ENCODE measurements at regions not wholly inside any gene's neighbourhood (a gene's known extent, or its start where the extent isn't known, plus 50 kb on each side); places are given as distances from the start of the nearest gene placed in this dataset.
"Not testable (repeated sequence)": the region's sequence is repeated elsewhere in the genome, so short reads cannot be mapped to it uniquely, and the experiment has no call there.

DNA sequence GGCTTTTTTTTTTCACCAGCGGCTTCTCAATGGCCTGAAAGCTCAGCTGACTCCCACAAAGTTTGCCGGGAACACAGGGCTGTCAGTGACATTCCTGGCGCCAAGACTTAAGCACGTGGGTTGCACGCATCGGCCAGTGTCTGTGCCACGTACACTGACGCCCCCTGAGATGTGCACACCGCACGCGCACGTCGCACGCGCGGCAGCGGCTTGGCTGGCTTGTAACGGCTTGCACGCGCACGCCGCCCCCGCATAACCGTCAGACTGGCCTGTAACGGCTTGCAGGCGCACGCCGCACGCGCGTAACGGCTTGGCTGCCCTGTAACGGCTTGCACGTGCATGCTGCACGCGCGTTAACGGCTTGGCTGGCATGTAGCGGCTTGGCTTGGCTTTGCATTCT, 63.2 kb downstream of the CCDC74A start:
- Histone ChIP-seq H3K9me3 (no peaks in the 10 kb centered on the region), H3K27me3 (no peaks in the 10 kb centered on the region), H3K4me1 (no peaks in the 10 kb centered on the region), H3K27ac (no peak overlapping the region), H3K4me3 (no peak overlapping the region), H3K36me3 (no peaks in the 10 kb centered on the region)
- in situ Hi-C loops (cut with MboI; ENCODE audit: low sequenced_read_pairs in 4 of 4) (no loop called here), intact Hi-C loops (cut with DNase I; ENCODE audit: low total_unique reads) (no loop called here)
- no peak for TF ChIP-seq CTCF (IDR thresholded peaks at IDR 0.05 in 4 of 5, conservative IDR thresholded peaks at IDR 0.05 in 1 of 5)
- TF ChIP-seq POLR2A (IDR thresholded peaks at IDR 0.05), result no peak
- ATAC-seq (no peak), DNase-seq (no peak)

GRCh38 chr2:131596561-131596960, 68.9 kb downstream of the CCDC74A start:
- H3K4me1 ChIP-seq; ATAC-seq; DNase-seq; in situ Hi-C loops (cut with MboI; ENCODE audit: low sequenced_read_pairs in 4 of 4); intact Hi-C loops (cut with DNase I; ENCODE audit: low total_unique reads); H3K36me3 ChIP-seq; H3K27me3 ChIP-seq; H3K9me3 ChIP-seq; H3K27ac ChIP-seq; H3K4me3 ChIP-seq: not testable (repeated sequence)

DNA sequence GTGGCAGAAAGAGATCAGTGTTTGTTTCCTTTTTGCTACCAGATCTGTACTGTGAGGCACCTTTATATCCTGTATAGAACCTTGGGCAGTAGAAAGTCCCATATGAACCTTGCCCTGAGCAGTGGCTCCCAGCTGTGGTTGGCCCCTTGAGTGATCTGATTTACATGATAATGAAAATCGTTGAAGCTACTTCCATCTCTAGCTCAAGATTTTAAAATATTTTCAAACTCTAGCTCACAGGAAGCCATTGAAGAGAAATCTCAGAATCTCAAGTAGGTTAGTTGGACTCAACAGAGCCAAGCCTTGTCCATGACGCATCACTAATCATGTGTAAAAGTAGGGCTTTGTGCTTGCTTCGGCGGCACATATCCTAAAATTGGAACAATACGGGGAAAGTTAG, 74.8 kb downstream of the CCDC74A start:
- H3K4me3 ChIP-seq; intact Hi-C loops (cut with DNase I; ENCODE audit: low total_unique reads); in situ Hi-C loops (cut with MboI; ENCODE audit: low sequenced_read_pairs in 4 of 4); H3K4me1 ChIP-seq; H3K27me3 ChIP-seq; DNase-seq; H3K36me3 ChIP-seq; H3K27ac ChIP-seq; ATAC-seq; H3K9me3 ChIP-seq: not testable (repeated sequence)

GRCh38 chr2:131604652-131605051, 77.0 kb downstream of the CCDC74A start:
- H3K27ac ChIP-seq; H3K36me3 ChIP-seq; H3K4me3 ChIP-seq; in situ Hi-C loops (cut with MboI; ENCODE audit: low sequenced_read_pairs in 4 of 4); DNase-seq; H3K4me1 ChIP-seq; H3K9me3 ChIP-seq; intact Hi-C loops (cut with DNase I; ENCODE audit: low total_unique reads); ATAC-seq; H3K27me3 ChIP-seq: not testable (repeated sequence)

DNA sequence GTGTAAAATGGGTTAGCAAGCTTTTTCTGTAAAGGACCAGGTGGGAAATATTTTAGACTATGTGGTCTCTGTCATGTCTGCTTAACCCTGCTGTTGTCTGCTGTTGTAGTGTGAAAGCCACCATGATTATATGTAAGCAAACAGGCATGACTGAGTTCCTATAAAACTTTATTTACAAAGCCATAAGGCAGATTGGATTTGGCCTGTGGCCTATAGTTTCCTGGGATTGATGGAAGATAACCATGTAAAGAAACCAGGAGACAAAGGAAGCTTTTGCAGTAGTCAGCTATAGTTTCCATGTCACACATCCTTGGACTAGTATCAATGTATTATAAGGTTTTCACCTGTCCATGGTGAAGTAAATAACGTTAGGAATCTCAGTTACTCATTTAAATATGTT, 78.7 kb downstream of the CCDC74A start:
- H3K36me3 ChIP-seq; intact Hi-C loops (cut with DNase I; ENCODE audit: low total_unique reads): not testable (repeated sequence)

DNA sequence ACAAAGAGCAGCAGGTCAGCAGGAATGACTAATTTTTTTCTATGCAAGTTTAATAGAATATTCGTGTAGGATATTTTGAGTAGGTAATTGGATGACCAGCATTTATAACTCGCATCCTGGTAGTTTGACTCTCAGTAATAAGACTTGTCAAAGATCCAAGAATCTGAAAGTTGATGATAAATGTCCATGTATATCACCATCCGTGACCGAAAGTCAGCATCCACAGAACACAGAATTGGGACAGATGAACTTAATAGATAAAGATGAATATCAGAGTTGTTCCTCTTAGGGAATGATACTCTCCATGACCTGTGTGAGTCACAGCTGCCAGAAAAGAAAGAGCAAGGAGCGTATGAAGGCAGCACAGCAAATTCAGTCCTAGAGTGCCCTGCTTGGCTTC, 79.4 kb downstream of the CCDC74A start:
- DNase-seq; H3K27ac ChIP-seq; H3K27me3 ChIP-seq; H3K4me3 ChIP-seq; H3K4me1 ChIP-seq; H3K36me3 ChIP-seq; intact Hi-C loops (cut with DNase I; ENCODE audit: low total_unique reads); ATAC-seq; in situ Hi-C loops (cut with MboI; ENCODE audit: low sequenced_read_pairs in 4 of 4); H3K9me3 ChIP-seq: not testable (repeated sequence)

More for the DNA sequence above, 78.7 kb downstream of the CCDC74A start:
- H3K27ac ChIP-seq; DNase-seq; H3K4me3 ChIP-seq; H3K27me3 ChIP-seq; ATAC-seq; H3K4me1 ChIP-seq; H3K9me3 ChIP-seq; in situ Hi-C loops (cut with MboI; ENCODE audit: low sequenced_read_pairs in 4 of 4): not testable (repeated sequence)

DNA sequence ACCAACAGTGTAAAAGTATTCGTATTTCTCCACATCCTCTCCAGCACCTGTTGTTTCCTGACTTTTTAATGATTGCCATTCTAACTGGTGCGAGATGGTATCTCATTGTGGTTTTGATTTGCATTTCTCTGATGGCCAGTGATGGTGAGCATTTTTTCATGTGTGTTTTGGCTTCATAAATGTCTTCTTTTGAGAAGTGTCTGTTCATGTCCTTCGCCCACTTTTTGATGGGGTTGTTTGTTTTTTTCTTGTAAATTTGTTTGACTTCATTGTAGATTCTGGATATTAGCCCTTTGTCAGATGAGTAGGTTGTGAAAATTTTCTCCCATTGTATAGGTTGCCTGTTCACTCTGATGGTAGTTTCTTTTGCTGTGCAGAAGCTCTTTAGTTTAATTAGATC, 86.9 kb downstream of the CCDC74A start:
- ATAC-seq; H3K36me3 ChIP-seq; H3K27me3 ChIP-seq; H3K4me3 ChIP-seq; H3K4me1 ChIP-seq; H3K27ac ChIP-seq; intact Hi-C loops (cut with DNase I; ENCODE audit: low total_unique reads); in situ Hi-C loops (cut with MboI; ENCODE audit: low sequenced_read_pairs in 4 of 4); H3K9me3 ChIP-seq; DNase-seq: not testable (repeated sequence)

GRCh38 chr2:131618320-131618719, 90.6 kb downstream of the CCDC74A start:
- ATAC-seq; H3K36me3 ChIP-seq; H3K27ac ChIP-seq; H3K4me1 ChIP-seq; H3K9me3 ChIP-seq; intact Hi-C loops (cut with DNase I; ENCODE audit: low total_unique reads); DNase-seq; H3K27me3 ChIP-seq; in situ Hi-C loops (cut with MboI; ENCODE audit: low sequenced_read_pairs in 4 of 4); H3K4me3 ChIP-seq: not testable (repeated sequence)

- H3K27ac ChIP-seq; H3K4me3 ChIP-seq; H3K27me3 ChIP-seq; DNase-seq; H3K36me3 ChIP-seq; H3K4me1 ChIP-seq; intact Hi-C loops (cut with DNase I; ENCODE audit: low total_unique reads); H3K9me3 ChIP-seq; ATAC-seq; in situ Hi-C loops (cut with MboI; ENCODE audit: low sequenced_read_pairs in 4 of 4): not testable (repeated sequence)
Observed at GRCh38 chr2:131622874-131623273, 95.2 kb downstream of the CCDC74A start.

GRCh38 chr2:131626011-131626410, 98.3 kb downstream of the CCDC74A start:
- intact Hi-C loops (cut with DNase I; ENCODE audit: low total_unique reads); H3K4me3 ChIP-seq; H3K36me3 ChIP-seq; H3K4me1 ChIP-seq; H3K27ac ChIP-seq; in situ Hi-C loops (cut with MboI; ENCODE audit: low sequenced_read_pairs in 4 of 4); ATAC-seq; DNase-seq; H3K9me3 ChIP-seq; H3K27me3 ChIP-seq: not testable (repeated sequence)

DNA sequence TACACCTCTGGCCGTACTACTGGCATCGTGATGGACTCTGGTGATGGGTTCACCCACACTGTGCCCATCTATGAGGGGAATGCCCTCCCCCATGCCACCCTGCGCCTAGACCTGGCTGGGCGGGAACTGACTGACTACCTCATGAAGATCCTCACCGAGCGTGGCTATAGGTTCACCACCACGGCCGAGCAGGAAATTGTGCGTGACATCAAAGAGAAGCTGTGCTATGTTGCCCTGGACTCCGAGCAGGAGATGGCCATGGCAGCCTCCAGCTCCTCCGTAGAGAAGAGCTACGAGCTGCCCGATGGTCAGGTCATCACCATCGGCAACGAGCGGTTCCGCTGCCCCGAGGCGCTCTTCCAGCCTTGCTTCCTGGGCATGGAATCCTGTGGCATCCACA, 98.9 kb downstream of the CCDC74A start:
- ATAC-seq; intact Hi-C loops (cut with DNase I; ENCODE audit: low total_unique reads); in situ Hi-C loops (cut with MboI; ENCODE audit: low sequenced_read_pairs in 4 of 4): not testable (repeated sequence)

DNA sequence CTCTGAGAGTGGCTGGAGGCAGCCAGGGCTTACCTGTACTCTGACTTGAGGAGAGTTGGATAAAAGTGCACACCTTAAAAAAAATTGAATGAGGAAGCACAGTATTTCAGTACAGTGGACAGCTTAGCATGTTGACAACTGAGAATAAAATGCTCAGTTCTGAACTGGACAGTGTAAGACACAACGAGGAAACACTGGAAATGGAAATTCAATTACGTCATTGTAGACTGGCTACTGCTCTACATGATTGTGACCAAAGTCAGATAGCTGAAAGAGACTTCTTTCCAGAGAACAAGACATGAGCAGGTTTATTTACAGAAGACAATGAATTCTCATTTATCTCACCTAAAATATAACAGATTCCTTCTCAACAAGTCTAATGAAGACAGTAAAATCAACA, 100.1 kb downstream of the CCDC74A start:
- H3K4me3 ChIP-seq; intact Hi-C loops (cut with DNase I; ENCODE audit: low total_unique reads); H3K27me3 ChIP-seq; H3K9me3 ChIP-seq; H3K36me3 ChIP-seq; DNase-seq; in situ Hi-C loops (cut with MboI; ENCODE audit: low sequenced_read_pairs in 4 of 4); H3K4me1 ChIP-seq; ATAC-seq; H3K27ac ChIP-seq: not testable (repeated sequence)

More for the DNA sequence above, 98.9 kb downstream of the CCDC74A start:
- not testable (repeated sequence) for DNase-seq, H3K4me1 ChIP-seq, H3K27me3 ChIP-seq, H3K36me3 ChIP-seq, H3K27ac ChIP-seq, H3K9me3 ChIP-seq, H3K4me3 ChIP-seq
